Neural progenitor cell (in vitro differentiated cells): ENCODE measurements at regions not wholly inside any gene's neighbourhood (a gene's known extent, or its start where the extent isn't known, plus 50 kb on each side); places are given as distances from the start of the nearest gene placed in this dataset.

Experiments used
- CTCF ChIP-seq: fragments of 200-600 bp; sonication (generic); IDR thresholded peaks from 2 replicates; pipeline ENCODE4 v1.5.1; 2017; ENCODE audit warnings: antibody characterized with exemption, mild to moderate bottlenecking
- EZH2 ChIP-seq: fragments of 200-600 bp; sonication (generic); IDR thresholded peaks from 2 replicates; pipeline ENCODE4 v1.6.1; 2017; ENCODE audit warnings: antibody characterized with exemption, mild to moderate bottlenecking, moderate library complexity

GRCh38 chr2:228731517-228731916, 539.6 kb downstream of the PID1 start:
- TF ChIP-seq CTCF = no peak
- no peak for TF ChIP-seq EZH2
